ENCODE measurements at regions not wholly inside any gene's neighbourhood (a gene's known extent, or its start where the extent isn't known, plus 50 kb on each side); places are given as distances from the start of the nearest gene placed in this dataset.

DNA sequence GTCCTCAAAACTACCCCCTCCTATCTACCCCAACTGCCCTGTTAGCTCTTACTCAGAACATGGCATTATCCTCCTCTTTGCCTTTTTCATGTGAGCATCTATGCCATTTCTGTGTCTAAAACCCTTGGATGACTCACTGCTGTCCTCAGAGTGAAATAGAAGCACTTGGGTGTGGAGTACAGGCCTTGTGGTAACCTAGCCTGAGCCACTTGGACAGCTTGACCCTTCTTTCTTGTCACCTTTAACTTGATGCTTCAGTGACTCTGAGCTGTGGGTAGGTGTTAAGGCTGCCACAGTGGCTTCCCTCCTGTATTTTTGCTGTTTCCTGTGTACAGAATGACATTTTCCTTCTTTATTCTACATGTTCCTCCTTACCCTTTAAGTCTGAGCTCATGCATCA, 391.4 kb downstream of the SH3GL2 start:
- DNase-seq (ENCODE audit: low read depth) = no peak

DNA sequence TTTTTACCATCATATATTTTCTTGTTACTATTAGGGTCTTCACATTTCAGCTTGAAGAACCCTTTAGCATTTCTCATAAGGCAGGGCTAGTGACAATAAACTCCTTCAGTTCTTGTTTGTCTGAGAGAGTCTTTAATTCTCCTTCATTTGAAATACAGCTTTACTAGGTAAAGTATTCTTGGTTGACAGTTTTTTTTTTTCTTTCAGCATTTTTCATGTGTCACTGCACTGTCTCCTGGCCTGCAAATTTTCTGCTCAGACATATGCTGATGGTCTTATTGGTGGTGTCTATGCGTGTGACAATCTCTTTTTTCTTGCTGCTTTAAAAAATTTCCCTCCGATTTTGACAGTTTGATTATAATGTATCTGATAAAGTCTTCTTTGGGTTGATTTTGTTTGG, 399.9 kb downstream of the SH3GL2 start:
- DNase-seq (ENCODE audit: low read depth) = no peak

DNA sequence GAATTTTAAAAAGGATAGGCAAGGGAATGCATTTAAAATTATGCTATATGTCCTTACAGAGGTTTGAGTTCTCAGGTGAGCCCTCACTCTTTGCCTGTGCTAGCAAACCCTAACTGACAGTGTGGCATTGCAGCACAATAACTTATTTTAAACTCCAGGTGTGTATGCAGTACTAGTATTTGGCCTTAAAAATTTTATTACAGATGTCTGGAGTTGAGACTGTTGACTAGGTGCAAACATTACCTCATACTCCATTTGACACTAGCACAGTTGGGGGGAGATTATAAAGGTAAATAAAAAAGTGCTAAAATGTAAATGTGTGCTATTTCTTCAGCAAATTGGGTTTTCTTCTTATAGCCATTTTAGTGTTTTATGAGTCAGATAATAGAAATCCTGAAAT, 407.7 kb downstream of the SH3GL2 start:
- DNase-seq (ENCODE audit: low read depth) = no peak

DNA sequence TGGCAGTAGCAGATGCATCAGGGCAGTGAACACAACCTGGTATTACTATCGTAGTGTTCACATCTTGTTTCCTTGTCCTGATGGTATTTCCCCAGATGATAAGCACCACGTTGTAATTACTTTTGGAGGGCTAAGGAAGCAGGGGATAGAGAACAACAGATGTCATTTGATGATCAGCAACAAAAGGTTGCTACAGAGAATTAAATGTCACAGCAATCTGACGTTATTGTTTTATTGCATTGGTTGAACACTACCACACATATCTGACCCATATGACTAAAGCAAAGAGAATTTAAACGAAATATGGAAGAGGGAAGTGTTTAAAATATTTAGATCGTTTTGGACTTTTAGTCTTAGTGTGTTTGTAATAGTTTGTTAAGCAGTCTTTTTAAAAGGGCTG, 408.3 kb downstream of the SH3GL2 start:
- DNase-seq (ENCODE audit: low read depth) = no peak

- no peak for DNase-seq (ENCODE audit: low read depth)
These were observed 409.6 kb downstream of the SH3GL2 start for GRCh38 chr9:17988489-17988888.

DNA sequence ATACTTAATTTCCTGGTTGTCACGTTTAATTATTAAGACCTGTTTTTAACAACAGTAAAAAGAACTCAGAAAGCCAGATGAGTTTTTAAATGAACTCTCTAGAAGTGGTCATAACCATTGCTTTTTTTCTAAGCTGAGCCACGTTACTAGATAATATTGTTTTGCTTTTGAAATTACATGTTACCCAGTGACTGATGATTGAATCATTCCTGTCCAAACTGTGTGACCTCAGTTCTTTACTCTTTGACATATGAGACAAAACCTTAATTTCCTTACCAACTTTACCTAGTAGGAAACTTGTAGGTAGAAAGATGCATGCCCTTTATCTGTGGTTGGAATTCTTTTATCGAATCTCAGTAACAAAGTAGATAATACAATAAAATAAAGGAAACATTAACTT, 411.7 kb downstream of the SH3GL2 start:
- DNase-seq (ENCODE audit: low read depth) = no peak

GRCh38 chr9:17993024-17993423, 414.2 kb downstream of the SH3GL2 start:
- no peak for DNase-seq (ENCODE audit: low read depth)

DNA sequence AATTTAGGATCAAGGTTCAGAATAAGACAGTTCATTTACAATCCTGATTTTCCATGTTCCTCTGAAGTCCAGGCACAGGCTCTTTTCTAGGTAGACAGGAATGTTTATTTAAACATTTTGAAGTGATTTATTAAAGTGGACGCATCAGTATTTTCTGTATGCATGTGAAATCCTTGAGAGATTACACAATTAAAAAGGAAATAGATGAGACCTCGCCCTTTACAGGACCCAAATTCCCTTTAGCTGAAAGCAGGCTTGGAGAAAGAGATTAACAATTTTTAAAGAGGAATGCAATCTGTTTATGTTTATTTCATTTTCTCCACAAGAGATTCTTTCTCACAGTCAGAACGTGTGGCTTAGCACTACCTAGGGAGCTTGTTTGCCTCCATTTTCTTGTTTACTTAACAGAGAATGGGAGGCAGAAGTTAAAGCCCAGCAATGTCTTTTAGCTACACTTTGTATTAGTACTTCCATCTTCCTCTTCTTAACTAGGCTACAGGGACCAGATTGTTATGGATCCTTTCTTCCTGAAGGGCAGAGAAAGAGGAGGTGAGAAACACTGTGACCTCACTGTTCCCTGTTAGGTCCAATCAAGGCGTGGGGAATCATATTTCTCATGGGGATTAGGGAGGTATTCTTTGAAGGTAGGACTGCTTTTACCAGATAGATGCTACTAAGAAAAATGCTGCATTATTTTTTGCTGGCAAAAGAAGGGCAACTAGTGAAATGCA, 416.0 kb downstream of the SH3GL2 start:
- DNase-seq (ENCODE audit: low read depth) = no peak

- no peak for DNase-seq (ENCODE audit: low read depth)
These were observed 417.9 kb downstream of the SH3GL2 start for GRCh38 chr9:17996728-17997127.

DNA sequence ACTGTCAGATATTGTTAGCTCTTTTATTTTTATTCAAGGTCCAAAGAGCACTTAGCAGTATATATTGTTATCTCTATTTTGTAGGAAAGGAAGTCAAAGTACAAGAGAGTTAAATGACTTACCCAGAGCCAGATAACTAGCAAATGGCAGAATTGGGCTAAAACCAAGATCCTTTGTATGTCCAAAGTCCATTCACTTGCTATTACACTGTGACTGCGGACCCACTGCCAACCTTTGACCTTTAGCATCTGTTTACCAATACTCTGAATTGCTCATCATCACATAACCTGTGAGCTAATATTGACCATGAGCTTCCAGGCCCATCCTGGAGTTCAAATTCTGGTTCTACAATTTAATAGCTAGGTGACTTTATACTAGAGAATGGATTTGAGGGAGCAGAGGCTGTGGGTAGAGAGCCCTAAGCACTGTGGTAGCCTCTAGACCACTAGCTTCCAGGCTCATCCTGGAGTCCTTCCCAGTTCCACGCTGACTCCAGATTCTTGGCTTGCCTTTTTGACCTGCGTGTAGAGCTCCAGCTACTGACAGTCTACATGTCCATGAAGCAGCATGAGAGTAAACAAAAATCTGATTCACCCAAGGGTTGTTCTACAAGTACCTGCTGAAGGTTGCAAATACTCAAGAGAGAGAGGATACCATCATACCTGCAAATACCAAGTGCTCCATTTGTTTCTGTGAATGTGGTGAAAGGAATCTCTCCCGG, 424.0 kb downstream of the SH3GL2 start:
- DNase-seq (ENCODE audit: low read depth) = no peak

GRCh38 chr9:18006591-18006990, 427.7 kb downstream of the SH3GL2 start:
- DNase-seq (ENCODE audit: low read depth) = no peak

GRCh38 chr9:18007621-18008020, 428.8 kb downstream of the SH3GL2 start:
- DNase-seq (ENCODE audit: low read depth) = no peak

- no peak for DNase-seq (ENCODE audit: low read depth)
These were observed 431.0 kb downstream of the SH3GL2 start for GRCh38 chr9:18009902-18010301.

DNA sequence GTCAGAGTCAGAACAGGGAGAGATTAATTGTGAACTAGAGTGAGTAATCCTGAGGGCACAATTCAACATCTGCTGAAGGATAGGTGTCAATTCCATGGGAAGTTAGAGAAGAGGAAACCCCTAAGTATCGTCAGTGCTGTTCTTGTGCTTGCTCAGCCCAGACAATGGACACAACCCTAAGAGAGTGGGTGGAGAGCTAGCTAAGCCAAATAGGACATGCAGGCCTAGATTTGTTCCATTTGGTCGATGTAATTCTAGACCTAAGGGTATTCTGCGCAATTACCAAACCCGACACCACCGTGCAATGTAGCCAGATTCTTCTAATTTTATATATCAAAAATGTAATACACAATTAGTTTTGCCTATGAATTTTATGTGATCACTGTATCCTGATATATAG, 431.6 kb downstream of the SH3GL2 start:
- no peak for DNase-seq (ENCODE audit: low read depth)

DNA sequence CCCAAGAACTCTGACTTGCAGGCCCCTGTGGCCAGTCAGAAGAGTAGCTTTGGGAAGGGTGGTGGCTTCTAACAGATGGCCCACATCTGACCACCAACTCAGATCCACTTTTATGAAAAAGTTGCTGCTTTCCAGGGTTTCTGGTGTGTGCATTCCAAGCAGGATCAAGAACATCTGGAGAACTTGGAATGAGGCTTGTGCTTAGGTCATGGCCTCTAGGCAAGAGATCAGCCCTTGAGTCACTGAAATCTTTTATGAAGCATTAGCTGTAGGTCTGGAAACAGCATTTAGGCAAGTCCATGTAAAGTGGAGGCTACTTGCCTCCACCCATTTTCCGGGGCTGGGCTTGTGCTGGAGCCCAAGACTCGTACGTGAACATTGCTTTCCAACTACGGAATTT, 433.3 kb downstream of the SH3GL2 start:
- DNase-seq (ENCODE audit: low read depth) = no peak

DNA sequence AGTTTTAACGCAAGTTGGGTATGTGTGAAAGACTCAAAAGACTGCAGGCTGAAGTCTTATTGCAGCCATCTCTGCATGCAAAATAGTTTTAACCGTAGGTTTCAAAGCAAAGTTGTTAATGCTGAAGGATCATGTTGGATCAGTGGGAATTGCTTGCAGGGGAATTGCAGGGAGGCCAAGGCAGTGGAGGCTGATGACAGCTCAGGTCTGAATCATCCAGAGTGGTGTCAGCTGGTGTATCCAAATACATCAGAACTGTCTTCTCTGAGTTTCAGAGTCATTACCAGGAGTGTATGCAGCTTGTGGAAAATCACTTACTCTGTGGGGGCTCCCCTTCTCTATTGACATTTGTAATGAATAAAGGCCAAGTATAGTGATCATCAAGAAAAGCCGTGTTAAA, 435.7 kb downstream of the SH3GL2 start:
- peak; percentile 3 for DNase-seq (ENCODE audit: low read depth)

DNA sequence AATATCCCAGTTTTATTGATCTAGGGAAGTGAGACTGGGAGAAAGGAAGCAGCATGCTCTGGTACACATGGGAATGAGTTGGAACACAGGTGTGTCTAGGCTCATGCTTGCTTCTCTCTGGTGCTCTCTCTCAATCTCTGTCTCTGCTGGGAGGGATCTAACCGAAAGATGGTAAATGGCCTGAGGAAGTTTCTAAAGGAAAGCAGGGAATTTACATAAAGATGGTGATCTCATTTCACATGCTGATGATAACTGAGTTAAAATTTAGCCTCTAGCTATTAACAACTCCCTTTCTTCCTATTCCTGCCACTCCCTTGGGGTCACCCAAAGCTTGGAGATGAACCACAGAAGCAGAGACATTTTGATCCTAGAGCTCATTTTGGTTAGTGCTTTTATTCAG, 436.2 kb downstream of the SH3GL2 start:
- DNase-seq (ENCODE audit: low read depth) = no peak

DNA sequence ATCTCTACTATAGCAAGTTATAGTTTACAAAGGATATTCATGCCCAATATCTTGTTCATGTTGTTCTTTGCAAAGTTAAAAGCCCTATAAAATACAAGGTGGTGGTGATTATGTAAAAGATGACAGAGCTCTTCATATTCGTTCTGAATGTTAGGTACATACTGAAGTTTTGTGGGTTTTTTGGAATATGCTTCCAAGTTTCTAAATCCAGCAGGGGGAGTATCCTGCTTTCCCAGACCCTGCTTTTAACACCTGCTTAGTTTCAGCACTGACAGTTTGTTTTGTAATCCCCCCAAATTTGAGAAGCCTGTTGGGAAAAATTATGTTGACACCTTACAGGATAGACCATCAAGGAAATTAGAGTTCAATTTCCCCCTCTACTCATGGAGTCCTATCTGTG, 438.3 kb downstream of the SH3GL2 start:
- no peak for DNase-seq (ENCODE audit: low read depth)

DNA sequence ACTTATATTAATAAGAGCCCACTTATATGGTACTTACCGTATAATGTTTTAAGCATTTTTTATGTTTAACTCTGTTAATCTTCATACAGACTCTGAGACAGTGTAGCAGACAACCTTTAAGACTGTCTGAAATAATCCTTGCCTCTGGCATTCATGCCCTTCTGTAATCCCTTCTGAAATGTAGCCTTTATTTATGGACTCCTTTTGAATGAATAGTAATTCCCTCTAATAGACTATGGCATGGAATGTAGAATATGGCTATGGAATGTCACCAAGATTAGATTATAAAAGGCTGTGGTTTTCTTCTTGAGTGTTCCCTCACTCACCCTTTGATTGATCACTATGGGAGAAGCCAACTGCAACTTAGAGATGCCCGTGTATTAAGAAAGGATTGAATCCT, 439.4 kb downstream of the SH3GL2 start:
- no peak for DNase-seq (ENCODE audit: low read depth)

GRCh38 chr9:18018661-18019060, 439.8 kb downstream of the SH3GL2 start:
- DNase-seq (ENCODE audit: low read depth) = no peak

GRCh38 chr9:18020121-18020745, 441.4 kb downstream of the SH3GL2 start:
- DNase-seq (ENCODE audit: low read depth) = no peak

GRCh38 chr9:18022642-18023041, 443.8 kb downstream of the SH3GL2 start:
- no peak for DNase-seq (ENCODE audit: low read depth)

GRCh38 chr9:18023332-18023731, 444.5 kb downstream of the SH3GL2 start:
- DNase-seq (ENCODE audit: low read depth) = peak; percentile 4

Measured in Daoy (cell line).